ENCODE measurements at regions not wholly inside any gene's neighbourhood (a gene's known extent, or its start where the extent isn't known, plus 50 kb on each side); places are given as distances from the start of the nearest gene placed in this dataset.

DNA sequence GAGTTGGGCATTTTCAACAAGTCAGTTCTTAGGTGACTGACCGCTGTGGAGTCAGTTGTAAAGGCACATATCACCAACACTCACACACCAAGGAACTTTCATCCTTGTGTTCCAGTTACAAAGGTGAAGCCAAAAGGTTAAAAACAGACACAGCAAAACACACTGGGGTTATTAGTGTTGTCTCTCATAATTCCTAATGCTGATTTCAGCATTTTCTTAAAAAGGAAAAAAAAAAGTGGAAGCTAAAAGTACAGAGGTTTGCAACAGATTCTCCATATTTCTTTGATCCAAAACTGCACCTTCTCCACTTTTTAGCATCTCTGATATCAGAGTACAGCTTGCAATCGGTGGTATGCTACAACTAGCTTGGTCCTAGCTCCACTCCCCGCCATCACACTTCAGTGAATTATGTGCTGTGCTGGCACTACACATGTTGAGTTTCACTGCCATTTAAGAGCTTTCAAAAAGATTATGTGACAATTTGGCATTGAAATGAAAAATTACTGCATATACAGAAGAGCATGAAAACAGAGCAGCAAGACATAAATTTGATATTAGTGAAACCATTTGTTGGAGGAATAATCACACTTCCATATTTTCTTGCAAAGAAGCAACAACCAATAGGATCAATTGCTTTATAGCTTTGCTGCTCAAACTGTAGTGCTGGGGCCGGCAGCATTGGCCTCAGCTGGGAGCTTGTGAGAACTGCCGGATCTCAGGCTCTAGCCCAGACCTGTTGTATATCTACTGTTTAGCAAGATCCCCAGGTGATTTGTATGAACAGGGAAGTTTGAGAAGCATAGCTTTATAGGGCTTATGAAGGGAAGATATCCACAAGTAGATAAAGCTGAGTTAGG lies 62.3 kb upstream of the DAPL1 start:
- H3K27me3 ChIP-seq (ENCODE audit: insufficient read depth, low read length, poor library complexity), result peaks cover 15% of the 10 kb centered on the region
- no peaks in the 10 kb centered on the region for H4K20me1 ChIP-seq (ENCODE audit: insufficient read depth, low read length)
- no peaks in the 10 kb centered on the region for H3K4me1 ChIP-seq (ENCODE audit: insufficient read depth, low read length)
- no peak overlapping the region for H3K27ac ChIP-seq (ENCODE audit: low read length)
- H3K4me2 ChIP-seq (ENCODE audit: insufficient read depth, low read length), result no peak overlapping the region
- no peaks in the 10 kb centered on the region for H3K79me2 ChIP-seq (ENCODE audit: insufficient read depth, low read length)
- H2AFZ ChIP-seq (ENCODE audit: low read depth, low read length), result no peak overlapping the region
- no peak overlapping the region for H3K9ac ChIP-seq (ENCODE audit: low read depth, low read length)
- ATAC-seq (ENCODE audit: insufficient read depth, low read depth), result no peak
- H3K36me3 ChIP-seq (ENCODE audit: insufficient read depth, low read length), result no peaks in the 10 kb centered on the region
- TF ChIP-seq, protein P1, sequence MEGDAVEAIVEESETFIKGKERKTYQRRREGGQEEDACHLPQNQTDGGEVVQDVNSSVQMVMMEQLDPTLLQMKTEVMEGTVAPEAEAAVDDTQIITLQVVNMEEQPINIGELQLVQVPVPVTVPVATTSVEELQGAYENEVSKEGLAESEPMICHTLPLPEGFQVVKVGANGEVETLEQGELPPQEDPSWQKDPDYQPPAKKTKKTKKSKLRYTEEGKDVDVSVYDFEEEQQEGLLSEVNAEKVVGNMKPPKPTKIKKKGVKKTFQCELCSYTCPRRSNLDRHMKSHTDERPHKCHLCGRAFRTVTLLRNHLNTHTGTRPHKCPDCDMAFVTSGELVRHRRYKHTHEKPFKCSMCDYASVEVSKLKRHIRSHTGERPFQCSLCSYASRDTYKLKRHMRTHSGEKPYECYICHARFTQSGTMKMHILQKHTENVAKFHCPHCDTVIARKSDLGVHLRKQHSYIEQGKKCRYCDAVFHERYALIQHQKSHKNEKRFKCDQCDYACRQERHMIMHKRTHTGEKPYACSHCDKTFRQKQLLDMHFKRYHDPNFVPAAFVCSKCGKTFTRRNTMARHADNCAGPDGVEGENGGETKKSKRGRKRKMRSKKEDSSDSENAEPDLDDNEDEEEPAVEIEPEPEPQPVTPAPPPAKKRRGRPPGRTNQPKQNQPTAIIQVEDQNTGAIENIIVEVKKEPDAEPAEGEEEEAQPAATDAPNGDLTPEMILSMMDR (IDR thresholded peaks at IDR 0.05; ENCODE audit: borderline replicate concordance, extremely low read depth, low read length, poor library complexity, severe bottlenecking), result no peak
- TF ChIP-seq EZH2 (IDR thresholded peaks at IDR 0.05; ENCODE audit: borderline replicate concordance, low read depth, low read length, severe bottlenecking), result no peak
- no peaks in the 10 kb centered on the region for H3K9me3 ChIP-seq (ENCODE audit: insufficient read depth, low read length, severe bottlenecking)
- no peak overlapping the region for H3K4me3 ChIP-seq (ENCODE audit: low read depth in 1 of 2, low read length in 2 of 2)
- no peak for DNase-seq

DNA sequence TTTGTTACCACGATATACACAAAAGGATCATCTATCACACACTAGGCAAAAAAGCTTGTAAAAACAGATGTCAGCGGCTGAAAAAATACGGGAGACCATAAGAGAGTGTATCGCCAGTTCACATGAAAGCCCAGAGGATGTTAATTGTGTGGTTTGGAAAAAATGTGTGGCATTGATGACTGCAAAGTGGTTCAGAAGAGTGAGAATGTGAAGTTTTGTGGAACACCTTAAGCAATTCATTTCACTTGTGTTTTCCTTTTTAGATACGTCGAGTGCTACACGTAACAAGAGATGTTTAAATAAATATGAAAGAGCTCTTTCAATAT lies 61.7 kb upstream of the DAPL1 start:
- Histone ChIP-seq H3K27me3 (ENCODE audit: insufficient read depth, low read length, poor library complexity) (peaks cover 15% of the 10 kb centered on the region), H3K79me2 (ENCODE audit: insufficient read depth, low read length) (no peaks in the 10 kb centered on the region), H3K4me2 (ENCODE audit: insufficient read depth, low read length) (no peak overlapping the region), H2AFZ (ENCODE audit: low read depth, low read length) (no peak overlapping the region), H3K36me3 (ENCODE audit: insufficient read depth, low read length) (no peaks in the 10 kb centered on the region), H3K4me1 (ENCODE audit: insufficient read depth, low read length) (no peaks in the 10 kb centered on the region), H3K9me3 (ENCODE audit: insufficient read depth, low read length, severe bottlenecking) (no peaks in the 10 kb centered on the region), H3K9ac (ENCODE audit: low read depth, low read length) (no peak overlapping the region), H4K20me1 (ENCODE audit: insufficient read depth, low read length) (no peaks in the 10 kb centered on the region), H3K27ac (ENCODE audit: low read length) (no peak overlapping the region), H3K4me3 (ENCODE audit: low read depth in 1 of 2, low read length in 2 of 2) (no peak overlapping the region)
- no peak for TF ChIP-seq EZH2 (IDR thresholded peaks at IDR 0.05; ENCODE audit: borderline replicate concordance, low read depth, low read length, severe bottlenecking)
- ATAC-seq (ENCODE audit: insufficient read depth, low read depth), result no peak
- no peak for DNase-seq

DNA sequence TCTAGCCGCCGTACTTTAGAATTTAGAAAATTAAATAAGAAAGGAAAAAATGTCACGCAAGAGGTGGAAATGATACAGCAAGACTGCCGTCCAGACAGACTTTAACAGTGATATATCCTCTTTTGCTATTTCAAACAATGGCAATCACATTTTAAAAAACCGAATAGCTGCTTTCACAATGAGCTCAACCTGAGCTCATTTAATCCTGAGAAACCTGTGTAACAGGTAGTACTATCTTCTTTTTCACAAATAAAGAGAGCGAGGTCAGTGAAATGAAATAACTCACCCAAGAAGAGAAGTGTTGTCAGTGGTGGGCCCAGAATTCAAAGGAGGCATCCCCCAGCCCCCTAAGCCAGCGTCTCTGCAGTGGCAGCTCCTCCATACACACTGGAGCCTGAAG lies 60.7 kb upstream of the DAPL1 start:
- Histone ChIP-seq H3K79me2 (ENCODE audit: insufficient read depth, low read length) (no peaks in the 10 kb centered on the region), H3K4me1 (ENCODE audit: insufficient read depth, low read length) (no peaks in the 10 kb centered on the region), H3K36me3 (ENCODE audit: insufficient read depth, low read length) (no peaks in the 10 kb centered on the region), H2AFZ (ENCODE audit: low read depth, low read length) (no peak overlapping the region), H4K20me1 (ENCODE audit: insufficient read depth, low read length) (no peaks in the 10 kb centered on the region), H3K9me3 (ENCODE audit: insufficient read depth, low read length, severe bottlenecking) (no peaks in the 10 kb centered on the region), H3K9ac (ENCODE audit: low read depth, low read length) (no peak overlapping the region), H3K27ac (ENCODE audit: low read length) (no peak overlapping the region), H3K4me2 (ENCODE audit: insufficient read depth, low read length) (no peak overlapping the region), H3K4me3 (ENCODE audit: low read depth in 1 of 2, low read length in 2 of 2) (no peak overlapping the region), H3K27me3 (ENCODE audit: insufficient read depth, low read length, poor library complexity) (peaks cover 18% of the 10 kb centered on the region)
- DNase-seq (no peak), ATAC-seq (ENCODE audit: insufficient read depth, low read depth) (no peak)
- TF ChIP-seq, protein P1 (IDR thresholded peaks at IDR 0.05; ENCODE audit: borderline replicate concordance, extremely low read depth, low read length, poor library complexity, severe bottlenecking), result no peak
- TF ChIP-seq EZH2 (IDR thresholded peaks at IDR 0.05; ENCODE audit: borderline replicate concordance, low read depth, low read length, severe bottlenecking), result no peak

DNA sequence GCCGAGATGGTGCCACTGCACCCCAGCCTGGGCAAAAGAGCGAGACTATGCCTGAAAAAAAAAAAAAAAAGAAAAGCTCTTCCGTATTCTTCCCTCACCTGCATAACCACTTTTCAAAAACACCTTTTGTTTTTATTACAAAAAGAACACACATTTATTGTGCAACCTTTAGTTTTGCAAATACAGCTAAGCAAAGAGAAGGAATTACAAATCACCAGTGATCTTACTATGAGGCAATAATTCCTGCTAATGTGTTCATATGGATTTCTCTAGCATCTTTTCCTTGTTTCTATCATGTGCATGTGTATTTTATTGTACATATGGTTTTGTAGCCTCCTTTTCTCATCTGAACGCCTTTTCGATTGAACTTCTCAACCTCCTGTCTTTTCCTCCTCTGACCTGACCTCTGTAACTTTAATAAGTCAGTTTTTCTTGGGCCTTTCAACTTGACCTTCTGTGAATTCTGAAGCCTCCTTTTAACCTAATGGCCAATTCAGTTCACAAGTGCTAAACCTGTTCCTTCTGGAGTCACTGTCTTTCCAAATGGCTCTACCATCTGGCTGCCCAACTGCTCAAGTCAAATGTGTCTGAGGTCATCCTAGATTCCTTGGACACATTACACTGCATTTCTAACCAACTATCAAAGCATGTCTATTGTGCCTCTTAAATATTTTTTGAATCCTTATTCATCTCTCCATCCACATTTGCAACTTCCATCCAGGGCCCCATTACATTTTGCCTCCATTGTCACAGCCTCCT lies 59.1 kb upstream of the DAPL1 start:
- Histone ChIP-seq H3K4me1 (ENCODE audit: insufficient read depth, low read length) (no peaks in the 10 kb centered on the region), H3K9me3 (ENCODE audit: insufficient read depth, low read length, severe bottlenecking) (no peaks in the 10 kb centered on the region), H3K4me2 (ENCODE audit: insufficient read depth, low read length) (no peak overlapping the region), H3K79me2 (ENCODE audit: insufficient read depth, low read length) (no peaks in the 10 kb centered on the region), H4K20me1 (ENCODE audit: insufficient read depth, low read length) (no peaks in the 10 kb centered on the region), H3K9ac (ENCODE audit: low read depth, low read length) (no peak overlapping the region), H3K27me3 (ENCODE audit: insufficient read depth, low read length, poor library complexity) (peaks cover 15% of the 10 kb centered on the region), H3K36me3 (ENCODE audit: insufficient read depth, low read length) (no peaks in the 10 kb centered on the region), H3K4me3 (ENCODE audit: low read depth in 1 of 2, low read length in 2 of 2) (no peak overlapping the region), H2AFZ (ENCODE audit: low read depth, low read length) (no peak overlapping the region), H3K27ac (ENCODE audit: low read length) (no peak overlapping the region)
- DNase-seq (no peak), ATAC-seq (ENCODE audit: insufficient read depth, low read depth) (no peak)
- TF ChIP-seq, protein P1 (IDR thresholded peaks at IDR 0.05; ENCODE audit: borderline replicate concordance, extremely low read depth, low read length, poor library complexity, severe bottlenecking), result no peak
- TF ChIP-seq EZH2 (IDR thresholded peaks at IDR 0.05; ENCODE audit: borderline replicate concordance, low read depth, low read length, severe bottlenecking), result no peak

Measured in DND-41 (cell line).